GM18868 (cell line): ENCODE measurements at regions not wholly inside any gene's neighbourhood (a gene's known extent, or its start where the extent isn't known, plus 50 kb on each side); places are given as distances from the start of the nearest gene placed in this dataset.
A peak's percentile ranks its signal among the peaks of the same experiment; 100 is the strongest.

Experiments used
- ATAC-seq: cut with Tn5 transposase; IDR thresholded peaks from one replicate; pipeline ENCODE4 v1.9.1; 2021; ENCODE audit warnings: mild to moderate bottlenecking, moderate library complexity; ENCODE audit not compliant: unreplicated experiment

DNA sequence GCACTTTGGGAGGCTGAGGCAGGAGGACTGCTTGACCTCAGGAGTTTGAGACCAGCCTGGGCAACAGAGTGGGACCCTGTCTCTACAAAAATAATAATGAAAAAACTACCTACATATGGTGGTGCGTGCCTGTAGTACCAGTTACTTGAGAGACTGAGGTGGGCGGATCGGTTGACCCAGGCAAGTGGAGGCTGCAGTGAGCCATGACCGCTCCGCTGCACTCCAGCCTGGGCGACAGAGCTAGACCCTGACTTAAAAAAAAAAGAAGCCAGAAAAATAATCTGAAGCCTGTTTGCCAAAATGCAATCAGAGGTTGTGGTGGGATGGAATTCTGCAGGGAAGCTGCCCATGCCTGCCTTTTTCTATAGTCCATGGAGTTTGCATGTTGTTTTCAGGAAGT lies 50.4 kb upstream of the GGTA1 start:
- ATAC-seq: no peak

DNA sequence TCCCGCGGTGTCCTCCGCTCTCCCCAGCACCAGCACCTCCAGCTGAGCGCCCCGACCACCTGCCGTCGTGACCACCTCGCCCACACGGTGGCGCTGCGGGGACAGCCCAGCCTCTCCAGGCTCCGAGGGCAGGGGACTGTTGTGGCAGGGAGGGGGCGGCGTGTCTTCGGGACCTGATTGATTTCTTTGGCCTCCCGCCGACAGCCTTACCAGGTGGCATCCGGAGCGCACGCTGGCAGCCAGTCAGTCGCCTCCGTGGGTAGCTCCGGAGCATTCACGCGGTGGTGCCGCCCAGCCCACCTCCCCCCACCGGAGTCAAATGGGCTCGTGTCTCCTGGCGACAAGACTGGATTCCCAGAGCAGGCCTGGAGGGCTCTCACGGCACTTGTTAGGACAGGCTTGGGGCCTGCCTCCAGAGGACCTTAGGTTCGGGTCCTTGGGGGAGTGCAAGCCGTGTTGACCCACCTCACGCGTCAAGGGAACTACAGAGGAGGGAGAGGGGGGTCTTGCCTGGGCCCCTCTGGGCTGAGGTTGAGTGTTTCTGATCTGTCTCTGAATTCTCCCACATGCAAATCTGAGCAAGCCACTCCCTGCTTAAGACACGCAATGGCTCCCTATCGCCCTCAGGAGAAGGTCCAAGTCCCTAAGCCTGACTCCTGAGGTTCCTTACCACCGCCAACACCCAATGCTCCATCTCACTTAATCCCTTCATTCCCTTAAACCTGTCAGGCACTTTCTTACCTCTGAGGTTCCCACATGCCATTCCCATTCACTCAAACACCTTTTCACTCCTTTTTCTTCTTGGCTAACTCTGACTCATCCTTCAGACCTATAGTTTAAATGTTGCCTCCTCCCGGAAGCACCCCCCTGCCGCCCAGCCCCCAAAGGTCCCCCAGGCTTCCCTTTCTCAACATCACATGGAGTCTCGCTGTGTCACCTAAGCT lies 51.2 kb upstream of the GGTA1 start:
- peak; percentile 72 for ATAC-seq

DNA sequence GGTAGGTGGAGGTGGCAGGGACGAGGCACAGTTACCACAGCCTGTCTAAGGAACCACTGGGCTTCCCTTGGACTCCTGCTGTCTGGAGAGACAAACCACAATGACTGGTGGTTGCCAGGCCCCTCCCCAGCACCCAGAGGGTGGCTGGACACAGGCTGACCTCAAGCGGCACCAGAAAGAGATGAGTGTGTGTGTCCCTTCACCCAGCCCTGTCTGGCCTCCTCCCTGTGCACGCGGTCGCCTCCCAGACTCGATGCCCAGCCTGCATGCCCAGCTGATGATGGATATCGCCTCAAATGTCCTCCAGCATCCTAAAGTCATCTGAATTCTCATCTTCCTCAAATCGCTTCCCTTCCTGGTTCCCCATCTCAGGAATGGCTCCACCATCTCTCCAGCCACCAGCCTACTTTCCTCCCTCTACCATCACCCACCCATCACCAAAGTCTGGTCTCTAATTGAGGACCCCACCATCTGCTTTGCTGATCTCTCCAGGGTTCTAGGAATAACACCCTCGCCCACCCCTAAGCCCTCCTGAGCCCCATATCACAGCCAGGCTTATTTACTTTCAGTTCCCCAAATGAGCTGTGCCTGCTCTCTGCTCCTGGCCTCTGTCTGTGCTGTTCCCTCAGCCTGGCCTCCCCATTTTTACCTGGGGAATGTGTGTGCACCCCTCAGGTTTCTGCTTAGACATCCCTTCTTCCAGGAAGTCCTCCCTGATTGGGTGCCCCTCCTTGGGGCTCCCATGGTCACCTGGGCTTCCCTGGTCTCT lies 52.5 kb upstream of the GGTA1 start:
- peak; percentile 50 for ATAC-seq

DNA sequence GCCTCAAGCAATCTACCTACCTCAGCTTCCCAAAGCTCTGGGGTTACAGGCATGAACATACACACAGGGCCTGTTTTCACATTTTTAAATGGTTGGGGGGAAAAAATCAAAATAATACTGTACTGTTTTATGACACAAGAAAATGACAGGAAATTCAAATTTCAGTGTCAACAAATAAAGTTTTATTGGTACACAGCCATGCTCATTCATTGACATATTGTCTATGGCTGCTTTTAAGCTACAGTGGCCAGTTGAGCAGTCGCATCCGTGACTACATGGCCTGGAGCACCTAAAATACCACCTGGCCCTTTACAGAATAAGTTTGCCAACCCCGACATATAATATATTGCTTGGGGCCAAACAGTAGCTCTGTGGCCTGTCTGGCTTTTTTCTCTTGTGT lies 56.4 kb upstream of the GGTA1 start:
- no peak for ATAC-seq

DNA sequence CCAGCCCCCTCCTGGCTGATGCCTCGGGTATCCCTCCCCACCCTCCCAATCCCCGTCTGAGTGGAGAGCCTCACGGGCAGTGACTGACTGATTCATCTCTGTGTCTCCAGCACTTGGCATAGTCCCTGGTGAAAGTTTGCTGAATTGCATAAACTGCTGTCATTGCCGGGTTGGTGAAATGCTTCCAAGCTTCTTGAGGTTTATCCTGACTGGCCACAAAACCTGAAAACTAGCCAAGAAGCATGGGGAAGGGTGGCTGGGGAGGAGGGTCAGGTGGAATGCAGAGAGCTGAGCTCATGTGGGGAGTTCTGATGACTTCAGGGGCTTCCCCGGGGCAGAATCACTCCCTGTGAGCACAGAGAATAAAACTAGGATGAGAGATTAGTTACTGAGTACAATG lies 56.9 kb upstream of the GGTA1 start:
- ATAC-seq: no peak

DNA sequence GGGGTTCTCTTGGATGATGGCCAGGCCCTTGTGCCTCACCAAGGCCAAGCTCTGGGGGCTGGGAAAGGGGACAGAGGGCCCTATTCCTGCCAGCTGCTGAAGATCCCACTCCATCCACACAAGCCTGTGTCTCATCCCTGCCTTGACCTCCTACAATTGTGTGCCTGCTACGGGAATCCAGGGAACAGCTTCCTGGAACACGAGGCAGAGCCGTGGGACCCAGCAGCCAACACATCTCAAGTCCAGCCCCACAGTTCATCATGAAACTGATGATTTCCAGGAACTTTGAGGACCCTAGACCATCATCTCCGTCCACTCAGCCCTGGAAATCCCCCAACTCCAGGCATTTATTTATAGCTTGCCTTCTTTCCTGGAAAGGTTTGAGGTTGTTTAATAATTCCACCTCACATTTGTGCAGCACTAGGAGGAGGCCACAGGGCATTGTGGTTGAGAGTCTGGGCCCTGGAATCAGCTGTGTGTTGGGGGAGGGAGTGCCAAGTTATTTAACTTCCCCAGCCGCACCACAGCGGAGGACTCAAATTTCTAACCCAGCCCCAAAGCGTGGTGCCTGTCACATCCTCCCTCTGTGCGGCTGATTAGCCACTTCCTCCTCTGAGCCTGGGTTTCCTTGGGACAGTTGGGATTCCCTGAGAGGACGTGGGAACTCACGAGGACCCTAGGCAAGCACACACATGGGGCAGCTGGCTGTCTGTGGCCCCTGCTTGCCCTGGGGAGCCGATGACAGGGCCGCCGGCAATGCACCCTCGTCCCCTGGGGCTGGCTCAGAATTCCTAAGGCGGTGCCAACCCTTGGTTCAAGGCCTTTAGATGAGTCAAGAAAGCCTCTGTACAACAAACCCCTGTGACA lies 58.2 kb upstream of the GGTA1 start:
- peak; percentile 48 for ATAC-seq

DNA sequence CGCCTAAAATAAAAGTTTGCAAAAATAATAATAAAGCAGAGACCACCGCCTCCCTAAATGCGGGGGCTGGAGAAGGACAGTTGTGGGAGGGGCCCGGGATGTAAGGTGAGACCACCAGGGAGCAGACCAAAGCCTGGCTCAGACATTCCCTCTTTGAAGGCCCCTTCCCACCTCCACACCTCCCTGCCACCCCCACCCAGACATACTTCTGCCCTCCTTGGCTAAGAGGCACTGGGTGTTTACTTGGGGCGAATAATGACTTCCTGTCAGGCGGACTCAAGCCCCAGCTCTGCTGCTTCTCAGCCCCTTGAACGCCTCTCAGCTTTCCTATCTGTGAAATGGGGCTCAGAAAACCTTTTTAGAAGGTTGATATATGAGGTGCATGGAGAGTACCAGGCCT lies 58.8 kb upstream of the GGTA1 start:
- ATAC-seq: no peak

DNA sequence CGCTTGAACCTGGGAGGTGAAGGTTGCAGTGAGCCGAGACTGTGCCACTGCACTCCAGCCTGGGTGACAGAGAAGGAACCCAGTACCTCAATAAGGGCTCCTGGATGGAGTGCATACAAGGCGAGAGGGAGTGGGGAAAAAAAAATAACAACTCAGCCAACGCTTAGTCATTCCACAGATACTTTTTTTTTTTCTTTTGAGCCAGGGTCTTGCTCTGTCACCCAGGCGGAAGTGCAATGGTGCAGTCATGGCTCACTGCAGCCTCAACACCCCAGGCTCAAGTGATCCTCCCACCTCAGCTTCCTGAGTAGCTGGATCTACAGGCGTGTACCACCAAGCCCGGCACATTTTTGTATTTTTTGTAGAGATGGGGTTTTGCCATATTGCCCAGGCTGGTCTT lies 59.5 kb upstream of the GGTA1 start:
- ATAC-seq: peak; percentile 62

DNA sequence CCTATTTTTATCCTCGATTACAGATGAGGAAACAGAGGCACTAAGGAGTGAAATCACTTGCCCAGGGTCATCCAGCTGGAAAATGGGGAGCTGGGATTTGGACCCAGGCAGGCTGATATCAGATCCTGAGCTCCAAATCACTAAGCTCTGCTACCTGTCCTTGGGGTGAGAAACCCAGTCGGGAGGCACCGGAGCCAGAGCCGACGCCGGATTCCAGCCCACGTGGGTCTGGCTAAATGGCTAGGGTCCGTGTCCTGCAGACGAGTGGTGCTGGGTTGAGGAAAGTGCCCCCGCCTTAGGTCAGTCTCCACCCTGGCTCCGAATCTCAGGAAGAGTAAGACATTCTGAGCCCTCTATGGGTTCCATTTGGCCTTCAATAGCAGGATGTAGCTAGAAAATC lies 61.3 kb upstream of the GGTA1 start:
- ATAC-seq: no peak

DNA sequence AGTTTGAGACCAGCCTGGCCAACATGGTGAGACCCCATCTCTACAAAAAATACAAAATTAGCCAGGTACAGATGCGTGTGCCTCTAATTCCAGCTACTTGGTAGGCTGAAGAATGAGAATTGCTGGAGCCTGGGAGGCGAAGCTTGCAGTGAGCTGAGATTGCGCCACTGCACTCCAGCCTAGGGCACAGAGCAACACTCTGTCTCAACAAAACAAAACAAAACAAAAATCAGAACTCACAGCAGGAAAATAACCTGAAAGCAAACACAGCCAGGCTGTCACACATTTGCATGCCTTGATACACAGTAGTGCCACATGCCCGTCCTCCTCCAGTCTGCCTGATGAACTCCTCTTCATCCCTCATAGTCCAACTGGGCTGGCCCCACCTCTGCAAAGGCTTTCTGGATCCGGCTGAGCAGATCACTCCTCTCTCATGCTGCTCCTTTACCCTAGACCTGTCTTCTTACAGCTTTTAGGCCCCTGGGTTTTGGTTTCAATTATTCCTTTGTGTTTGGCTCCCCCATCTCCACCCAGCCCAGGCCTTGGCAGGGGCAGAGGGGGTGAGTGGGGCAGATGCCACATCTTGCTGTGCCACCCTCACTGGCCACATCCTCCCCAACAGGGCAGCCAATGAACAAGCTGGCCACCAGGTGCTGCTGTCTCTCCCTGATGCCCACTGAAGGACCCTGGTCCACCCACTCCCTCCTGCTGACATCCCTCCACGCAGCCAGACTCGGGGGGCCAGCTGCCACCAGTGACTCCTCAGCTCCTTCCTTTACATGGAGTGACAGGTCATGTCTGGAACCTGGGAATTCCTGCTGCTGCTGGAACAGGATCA lies 62.0 kb upstream of the GGTA1 start:
- no peak for ATAC-seq

DNA sequence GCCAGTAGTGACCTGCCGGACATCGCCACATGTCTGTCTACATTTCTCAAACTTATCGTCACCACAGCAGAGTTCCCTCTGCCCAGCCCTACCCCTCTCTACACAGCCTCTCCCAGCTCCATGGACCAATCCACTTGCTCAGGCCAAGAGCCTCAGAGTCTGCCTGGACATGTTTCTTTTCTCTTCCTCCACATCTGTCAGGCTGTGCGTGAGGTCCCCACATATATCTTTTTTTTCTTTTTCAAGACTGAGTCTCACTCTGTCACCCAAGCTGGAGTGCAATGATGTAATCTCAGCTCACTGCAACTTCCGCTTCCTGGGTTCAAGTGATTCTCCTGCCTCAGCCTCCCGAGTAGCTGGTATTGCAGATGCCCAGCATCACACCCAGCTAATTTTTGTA lies 62.7 kb upstream of the GGTA1 start:
- no peak for ATAC-seq

DNA sequence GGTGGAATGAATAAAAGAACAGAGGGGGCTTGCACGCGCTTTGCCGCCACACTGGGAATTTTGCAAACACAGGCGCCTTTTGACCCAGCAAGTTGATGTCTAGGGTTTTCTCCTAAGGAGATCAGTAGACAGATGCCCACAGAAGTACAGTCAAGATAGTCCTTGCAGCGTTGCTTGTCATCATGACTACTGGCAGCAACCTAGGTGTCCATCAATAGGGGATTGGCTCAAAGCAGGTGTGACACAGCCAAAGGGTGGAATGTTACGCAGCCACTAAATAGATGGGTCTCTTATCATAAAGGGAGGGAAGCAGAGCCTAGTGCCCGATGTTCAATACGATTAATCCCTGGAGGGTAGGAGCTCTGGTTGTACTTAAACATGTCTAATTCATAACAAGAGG lies 63.8 kb upstream of the GGTA1 start:
- ATAC-seq: no peak

DNA sequence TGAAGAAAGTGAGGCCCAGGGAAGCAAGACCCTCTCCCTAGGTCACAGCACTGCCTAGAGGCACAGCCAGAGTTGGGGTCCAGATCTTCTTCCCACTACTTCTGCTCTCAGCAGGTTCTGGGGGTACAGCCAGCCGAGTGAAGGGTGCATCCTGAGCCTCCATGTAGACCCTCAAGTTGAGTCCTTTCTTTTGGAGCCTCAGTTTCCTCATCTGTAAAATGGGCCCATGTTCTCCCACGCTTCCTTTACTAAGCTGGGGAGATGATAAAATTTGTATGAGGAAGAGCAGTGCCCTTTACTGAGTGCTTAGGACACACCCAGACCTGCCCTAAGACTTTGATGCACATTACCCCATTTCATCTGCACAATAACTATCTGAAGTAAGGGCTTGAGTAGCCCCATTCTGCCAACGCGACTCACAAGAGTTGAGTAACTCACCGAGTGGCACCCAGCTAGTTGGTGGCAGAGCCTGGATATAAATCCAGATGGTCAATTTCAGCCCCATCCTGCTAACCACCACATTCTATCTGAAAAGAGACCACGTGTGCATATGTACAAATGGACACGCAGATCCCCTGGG lies 64.3 kb upstream of the GGTA1 start:
- no peak for ATAC-seq

DNA sequence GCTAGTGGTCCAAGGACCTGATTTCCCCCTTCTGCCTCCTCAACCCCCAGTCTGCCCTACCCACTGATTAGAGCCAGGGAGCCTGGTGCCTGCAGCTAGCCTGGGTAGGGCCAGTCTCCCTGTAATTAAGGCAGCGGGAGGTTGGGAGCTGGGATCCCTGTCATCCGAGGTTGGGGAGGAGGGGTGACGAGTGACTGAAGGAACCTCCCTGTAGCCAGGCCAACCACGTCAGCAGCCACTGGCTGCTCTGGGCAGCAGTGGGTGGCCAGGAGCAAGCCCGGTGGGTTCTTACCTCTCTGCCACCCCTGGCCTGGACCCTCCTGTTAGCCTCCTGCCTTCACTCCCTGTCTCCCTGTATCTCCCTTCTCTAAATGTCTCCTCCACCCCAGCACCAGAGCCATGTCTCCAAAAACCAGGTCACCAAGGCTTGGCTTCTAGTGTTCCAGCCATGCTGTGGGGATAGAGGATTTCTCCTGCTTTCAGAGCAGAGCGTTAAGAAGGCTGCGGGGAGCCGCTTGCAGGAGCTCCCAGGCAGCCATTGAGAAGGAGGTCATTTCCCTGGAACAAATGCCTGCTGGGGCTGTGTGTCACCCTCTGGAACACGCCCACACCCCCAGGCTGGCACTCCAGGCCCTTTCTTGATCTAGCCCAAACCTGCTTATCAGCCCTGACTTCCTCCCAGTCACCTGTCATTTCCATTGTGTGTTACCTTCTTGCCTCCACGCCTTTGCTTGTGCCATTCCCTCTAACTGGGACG lies 65.0 kb upstream of the GGTA1 start:
- ATAC-seq: no peak

DNA sequence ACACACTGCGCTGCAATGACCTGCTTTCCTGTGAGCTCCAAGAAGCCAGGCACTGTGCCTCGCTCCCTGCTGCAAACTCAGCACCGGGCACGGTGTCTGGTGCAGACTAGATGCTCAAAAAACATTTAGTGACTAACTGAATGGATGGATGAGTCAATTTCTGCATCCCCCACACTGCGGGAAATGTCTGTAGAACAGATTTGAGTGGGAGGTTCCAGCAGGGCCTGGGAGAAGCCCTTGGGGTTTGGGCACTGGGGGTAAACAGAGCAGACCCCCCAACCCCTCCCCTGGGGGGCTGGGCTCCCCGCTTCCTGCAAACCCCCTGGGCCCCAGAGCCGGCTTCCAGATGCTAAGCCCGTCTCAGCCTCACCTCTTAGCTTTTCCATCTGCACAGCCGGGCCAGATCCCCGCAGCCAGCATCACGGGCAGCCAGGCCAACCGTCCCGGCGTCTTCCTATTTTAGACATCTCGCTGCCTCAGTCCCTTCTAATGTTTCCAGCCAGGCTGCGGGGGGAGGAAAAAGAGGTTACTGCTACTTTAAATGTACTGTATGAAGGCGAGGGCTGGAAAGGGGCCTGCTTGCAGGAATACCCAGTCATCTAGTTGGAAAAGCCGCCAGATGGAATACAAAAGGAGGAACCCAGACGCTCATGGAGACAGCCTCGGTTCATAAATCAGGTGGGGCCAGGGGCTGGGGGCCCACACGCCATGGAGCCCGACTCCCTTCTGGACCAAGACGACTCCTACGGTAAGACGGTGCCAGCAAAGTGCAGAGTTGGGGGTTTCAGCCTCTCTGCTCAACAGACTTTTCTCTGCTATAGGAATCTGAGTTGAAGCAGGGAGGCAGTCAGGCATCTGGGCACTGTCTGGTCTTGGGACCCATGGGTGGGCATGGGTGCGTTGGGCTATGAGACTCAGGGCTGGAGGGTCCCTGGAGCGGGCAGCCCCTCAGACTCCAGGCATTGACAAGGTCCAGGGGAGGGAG lies 67.1 kb upstream of the GGTA1 start:
- ATAC-seq: no peak

DNA sequence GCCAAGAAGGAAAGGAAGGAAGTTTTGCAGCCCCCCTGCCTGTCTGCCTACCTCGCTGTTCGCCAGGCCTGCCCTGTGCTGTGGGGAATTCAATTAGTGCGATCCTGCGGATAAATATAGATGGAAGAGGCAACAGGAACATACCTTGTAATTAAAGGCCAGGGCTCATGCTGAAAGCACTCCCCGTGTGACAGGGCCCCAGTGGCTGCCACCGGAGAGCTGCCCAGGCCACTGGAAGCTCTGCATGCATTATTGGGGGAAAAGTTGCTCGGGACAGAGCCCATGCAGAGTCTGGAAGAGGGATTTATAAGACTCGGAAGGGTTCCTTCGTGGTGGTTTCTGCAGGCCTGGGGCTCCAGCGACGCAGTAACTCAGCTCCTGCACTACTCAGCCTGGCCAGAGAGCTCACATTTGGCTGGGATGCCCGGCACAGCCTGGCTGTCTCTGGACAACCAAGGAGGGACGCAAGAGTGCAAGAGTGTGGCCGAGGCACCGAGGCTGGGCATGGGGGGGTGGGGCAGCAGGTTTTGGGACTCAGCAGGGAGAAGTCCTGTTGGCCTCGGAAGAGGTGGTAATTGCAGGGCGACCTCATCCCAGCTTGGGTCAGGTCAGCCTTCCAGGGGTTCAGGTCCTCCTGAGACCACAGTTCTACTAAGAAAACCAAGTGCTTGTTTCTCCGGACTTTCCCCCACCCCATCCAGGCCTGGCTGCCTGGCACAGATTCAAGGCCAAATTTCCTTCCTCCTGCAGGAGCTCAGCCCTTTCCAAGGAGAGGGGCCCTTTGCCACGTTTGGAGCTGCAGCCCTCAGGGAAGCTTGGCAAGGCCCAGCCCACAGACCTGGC lies 68.1 kb upstream of the GGTA1 start:
- no peak for ATAC-seq
